HG02588 (cell line): ENCODE measurements at regions not wholly inside any gene's neighbourhood (a gene's known extent, or its start where the extent isn't known, plus 50 kb on each side); places are given as distances from the start of the nearest gene placed in this dataset.

ENCODE experiments used
- ATAC-seq: cut with Tn5 transposase; IDR thresholded peaks from one replicate; pipeline ENCODE4 v1.9.1; 2021; ENCODE audit warnings: mild to moderate bottlenecking, moderate library complexity; ENCODE audit not compliant: unreplicated experiment

DNA sequence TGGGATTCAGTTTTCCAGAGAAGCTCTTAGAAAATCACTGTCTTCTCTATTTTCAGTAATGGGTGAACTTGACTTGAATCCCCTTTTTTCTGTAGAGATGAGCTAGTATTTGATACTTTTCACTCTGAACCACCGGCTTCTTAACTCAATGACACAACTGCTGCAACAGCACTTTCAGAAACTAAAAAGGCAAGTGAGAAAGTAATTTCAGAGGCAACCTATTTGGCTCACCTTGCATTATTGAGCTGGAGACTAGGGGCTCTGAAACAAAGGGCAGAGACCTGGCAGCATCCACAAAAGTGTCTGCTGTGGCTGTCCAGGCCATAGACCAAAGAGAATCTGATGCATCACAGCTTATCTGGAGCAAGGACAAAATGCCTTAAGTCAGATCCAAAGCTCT is 289.8 kb upstream of the IRAK1BP1 start:
- ATAC-seq, result no peak

GRCh38 chr6:78578430-78578829 is 288.9 kb upstream of the IRAK1BP1 start:
- no peak for ATAC-seq

DNA sequence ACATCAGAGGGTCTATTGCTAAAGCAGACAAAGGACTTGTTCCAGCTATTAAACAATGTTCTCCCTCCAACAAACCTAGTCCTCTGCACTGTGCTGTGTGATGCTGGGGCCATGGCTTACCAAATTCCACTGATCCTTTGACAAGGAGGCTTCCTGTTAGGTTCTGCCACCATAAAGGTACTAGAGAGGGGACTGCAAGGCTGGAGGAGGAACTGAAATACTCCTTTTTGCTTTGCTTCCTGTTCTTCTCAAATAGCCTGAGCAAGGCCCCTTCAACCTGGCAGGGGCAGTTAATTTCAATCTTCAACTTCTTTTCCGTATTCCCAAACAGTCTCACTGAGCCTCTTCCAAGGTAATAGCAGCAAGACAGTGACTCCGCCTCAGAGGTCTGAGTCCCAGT is 286.4 kb upstream of the IRAK1BP1 start:
- no peak for ATAC-seq

DNA sequence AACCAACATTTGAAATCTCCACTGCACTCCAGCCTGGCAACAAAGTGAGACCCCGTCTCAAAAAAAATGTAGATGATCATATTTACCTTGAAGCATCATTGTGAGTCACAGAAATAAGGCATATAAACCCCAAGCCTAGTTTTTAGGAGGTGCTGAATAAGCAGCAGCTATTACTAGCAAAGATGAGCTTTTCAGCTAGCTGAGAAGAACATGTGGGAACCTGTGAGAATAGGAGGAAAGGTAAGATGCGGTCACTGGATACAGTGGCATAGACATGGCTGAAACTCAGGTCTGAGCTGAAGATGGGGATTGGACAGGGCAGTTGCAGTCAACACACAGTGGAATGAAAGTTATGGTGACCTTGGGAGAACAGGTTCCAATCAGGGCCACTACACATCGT is 284.3 kb upstream of the IRAK1BP1 start:
- ATAC-seq, result no peak

- ATAC-seq, result no peak
Measured at GRCh38 chr6:78589436-78589835, 277.9 kb upstream of the IRAK1BP1 start.

DNA sequence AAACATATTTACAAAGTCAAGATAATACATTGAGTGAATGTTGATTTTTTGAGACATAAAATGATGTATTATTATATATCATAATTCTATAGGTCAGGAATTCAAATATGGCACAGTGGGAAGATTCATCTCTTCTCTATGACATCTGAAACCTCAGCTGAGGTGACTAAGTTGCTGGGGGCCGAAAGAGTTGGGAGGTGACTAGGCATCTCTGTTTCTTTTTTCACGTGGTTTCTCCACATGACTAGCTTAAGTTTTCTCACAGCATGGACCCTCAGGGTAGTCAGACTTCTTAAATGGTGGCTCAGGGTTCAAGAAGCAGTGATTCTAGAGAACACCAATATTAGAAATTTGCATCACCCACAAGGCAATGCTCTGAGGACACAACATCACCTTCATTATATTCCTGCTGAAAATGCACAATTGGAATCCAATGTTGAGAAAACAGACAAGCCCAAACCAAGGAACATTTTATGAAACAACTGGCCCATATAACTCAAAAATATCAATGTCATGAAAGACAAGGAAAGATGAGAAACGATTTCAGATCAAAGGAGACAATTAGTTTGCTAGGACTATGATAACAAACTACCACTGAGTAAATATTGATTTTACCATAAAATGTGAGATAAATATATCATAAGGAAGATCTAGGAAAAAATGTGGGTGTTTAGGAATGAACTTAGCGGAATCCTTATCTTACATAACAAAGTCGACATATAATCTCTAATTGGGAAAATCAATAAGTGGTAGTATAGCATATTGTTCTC is 273.3 kb upstream of the IRAK1BP1 start:
- no peak for ATAC-seq

DNA sequence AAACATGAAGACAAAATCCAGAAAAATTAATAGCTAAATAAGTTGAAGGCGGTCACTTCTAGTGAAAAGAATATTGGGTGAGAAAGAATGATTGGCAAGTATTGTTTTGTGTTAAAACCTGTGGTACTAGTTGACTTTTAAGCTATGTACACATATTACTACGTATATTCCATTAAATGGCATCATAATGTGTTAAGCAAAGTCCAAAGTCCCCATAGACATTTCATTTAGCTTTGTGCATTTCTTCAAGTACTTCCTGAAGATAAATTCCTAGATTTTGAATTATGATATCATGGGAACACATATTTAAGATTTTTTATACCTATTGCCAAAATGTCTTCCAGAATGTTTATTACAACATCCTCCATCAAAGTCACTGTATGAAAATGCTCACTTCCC is 272.7 kb upstream of the IRAK1BP1 start:
- ATAC-seq, result no peak

- no peak for ATAC-seq
Measured at GRCh38 chr6:78597966-78598365, 269.4 kb upstream of the IRAK1BP1 start.

DNA sequence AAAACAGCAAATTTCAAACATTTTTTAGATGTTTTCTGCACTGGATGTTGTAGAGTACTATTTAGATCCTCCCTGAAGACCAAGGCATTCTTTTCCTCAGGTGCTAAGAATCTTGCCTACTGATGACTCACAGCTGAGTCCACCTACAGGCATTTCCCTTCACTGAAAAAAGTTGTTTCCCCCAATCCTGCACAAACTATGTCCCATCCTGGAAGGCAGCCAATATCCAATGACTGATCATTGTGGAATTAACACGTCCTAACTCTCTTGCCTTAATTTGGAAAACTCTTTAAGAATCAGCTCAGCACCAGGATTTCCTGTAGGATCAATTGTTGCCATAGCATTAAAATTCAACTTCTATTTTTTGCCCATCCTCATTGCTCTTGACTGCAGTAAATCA is 268.4 kb upstream of the IRAK1BP1 start:
- ATAC-seq, result no peak

GRCh38 chr6:78599526-78599925 is 267.8 kb upstream of the IRAK1BP1 start:
- no peak for ATAC-seq

DNA sequence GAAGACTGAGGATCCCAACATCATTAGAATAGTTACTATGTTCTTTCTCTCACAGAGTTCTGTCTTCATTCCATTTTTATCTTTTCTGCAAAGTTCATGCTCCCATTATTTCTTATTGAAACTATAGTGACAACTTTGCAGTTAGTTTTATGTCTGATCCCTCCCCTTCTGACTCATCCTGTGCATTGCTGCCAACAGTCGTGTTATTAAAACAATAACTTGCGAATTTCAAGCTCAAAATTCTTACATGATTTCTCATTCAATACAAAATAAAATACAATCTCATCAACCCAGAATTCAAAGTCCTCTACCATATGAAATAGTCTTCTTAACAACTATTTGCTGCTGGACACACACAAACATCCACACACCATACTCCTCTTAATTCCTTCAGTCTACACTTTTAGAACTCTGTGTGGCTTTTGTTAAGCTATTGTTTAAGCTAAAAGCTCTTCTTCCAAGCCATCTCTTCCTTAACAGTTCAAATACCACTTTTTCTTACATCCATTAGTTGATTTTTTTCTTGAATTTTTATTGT is 261.4 kb upstream of the IRAK1BP1 start:
- ATAC-seq, result no peak

GRCh38 chr6:78607189-78607588 is 260.2 kb upstream of the IRAK1BP1 start:
- ATAC-seq, result no peak

DNA sequence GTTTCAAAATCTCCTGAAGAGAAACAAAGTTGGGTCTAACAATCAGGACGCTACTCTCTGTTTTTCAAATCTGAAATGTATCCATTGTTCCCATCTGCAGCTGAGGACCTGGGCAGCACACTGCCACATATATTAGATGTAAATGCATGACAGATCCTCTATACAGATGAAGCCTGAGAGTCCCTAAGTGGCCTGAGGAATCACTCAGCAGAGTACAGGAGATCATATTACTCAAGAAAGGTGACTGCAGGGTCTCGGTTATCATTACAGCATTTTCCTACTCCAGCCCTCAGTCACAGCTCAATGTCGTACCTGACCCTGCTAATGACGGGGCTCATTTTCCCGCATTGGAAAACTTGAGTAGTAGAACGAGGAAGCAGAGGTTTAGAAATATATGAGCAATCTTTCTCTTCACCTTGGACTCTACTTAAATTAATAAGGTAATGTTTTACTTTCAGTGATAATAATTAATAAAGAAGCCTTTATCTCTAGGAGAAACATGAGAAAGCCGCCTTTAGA is 256.2 kb upstream of the IRAK1BP1 start:
- ATAC-seq, result no peak

- no peak for ATAC-seq
Measured at GRCh38 chr6:78611886-78612480, 255.4 kb upstream of the IRAK1BP1 start.

DNA sequence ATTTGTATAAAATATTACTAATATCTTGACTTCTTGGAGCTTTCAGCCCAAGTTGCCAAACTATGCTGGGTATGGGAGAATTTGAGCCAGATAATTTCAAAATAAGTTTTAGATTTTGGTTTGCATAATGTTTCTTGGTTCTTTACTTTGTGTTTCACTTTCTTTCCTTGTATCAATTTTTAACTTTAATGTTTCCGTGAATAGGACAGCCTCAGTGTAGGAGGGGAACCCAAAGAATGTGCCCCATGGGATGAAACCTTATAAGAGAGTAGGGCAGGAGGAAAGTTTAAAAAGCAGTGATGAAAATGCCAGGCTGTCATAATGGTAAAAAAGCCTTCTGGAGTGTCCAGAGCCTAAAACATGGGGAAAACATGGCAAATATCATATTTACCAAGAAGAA is 252.4 kb upstream of the IRAK1BP1 start:
- ATAC-seq, result peak; percentile 40

DNA sequence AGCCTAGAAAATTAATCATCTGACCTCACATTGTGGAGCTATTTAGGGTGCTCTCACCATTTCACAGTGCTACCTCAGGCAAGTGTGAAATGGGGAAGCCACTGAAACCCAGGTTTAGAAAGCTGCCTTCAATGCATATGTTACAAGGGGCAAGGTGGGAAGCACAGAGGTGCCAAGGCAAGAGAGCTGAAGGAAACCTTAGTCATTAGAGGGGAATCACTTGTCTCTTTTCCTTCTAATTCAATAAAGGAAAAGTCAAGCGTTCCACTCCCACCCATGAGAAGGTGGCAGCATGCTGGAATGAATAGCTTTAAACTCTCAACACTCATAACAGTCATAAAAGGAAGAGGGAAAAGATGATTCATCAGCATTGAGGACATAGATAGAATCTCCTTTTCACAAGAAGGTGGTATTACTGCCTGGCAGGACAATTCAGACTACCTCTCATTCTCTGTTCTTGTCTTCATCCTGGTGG is 251.9 kb upstream of the IRAK1BP1 start:
- ATAC-seq, result peak; percentile 59

GRCh38 chr6:78618970-78619369 is 248.4 kb upstream of the IRAK1BP1 start:
- no peak for ATAC-seq

DNA sequence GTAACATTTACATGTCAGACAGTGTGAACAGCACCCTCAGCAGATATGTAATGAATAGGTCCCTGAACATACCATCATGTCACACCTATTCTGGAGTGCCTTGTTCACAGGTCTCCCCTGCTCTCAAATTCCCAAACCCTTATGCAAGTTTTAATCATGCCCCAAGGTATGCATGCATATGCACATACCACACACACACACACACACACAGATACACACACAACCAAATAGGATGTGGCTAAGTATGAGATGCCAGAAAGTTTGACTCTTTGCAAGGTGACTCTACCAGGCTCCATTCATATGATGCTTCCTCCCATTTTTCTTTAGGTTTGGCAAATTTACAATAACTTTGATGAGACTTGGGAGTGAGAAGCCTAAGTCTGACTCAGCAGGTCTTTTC is 243.8 kb upstream of the IRAK1BP1 start:
- ATAC-seq, result no peak

DNA sequence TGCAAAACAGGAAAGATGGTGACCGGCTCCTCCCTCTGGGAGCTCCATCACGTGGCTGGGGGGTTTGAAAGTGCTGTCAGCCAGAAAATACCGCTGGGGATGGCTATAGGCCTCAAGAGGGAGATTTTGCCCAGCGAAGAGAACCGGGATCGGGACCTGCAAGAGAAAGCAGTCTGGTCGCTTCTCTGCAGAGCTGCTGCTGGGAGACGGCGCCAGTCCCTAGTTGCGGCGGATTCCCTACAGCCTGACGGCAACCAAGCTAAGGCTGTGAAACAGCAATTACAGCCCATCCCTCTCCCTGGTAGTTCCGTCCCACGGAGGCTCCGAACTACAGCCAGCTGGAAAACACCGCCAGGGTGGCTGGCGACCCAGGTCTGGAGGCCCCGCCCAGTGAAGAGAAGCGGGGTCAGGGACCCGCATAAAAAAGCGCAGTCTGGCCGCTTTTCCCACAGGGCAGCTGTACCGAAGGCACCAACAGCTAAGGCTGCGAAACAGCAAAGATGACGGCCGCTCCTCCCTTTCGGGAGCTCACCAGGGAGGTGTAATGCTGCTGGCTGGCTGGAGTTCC is 238.1 kb upstream of the IRAK1BP1 start:
- no peak for ATAC-seq

GRCh38 chr6:78629836-78630235 is 237.5 kb upstream of the IRAK1BP1 start:
- ATAC-seq, result no peak

GRCh38 chr6:78631976-78632375 is 235.4 kb upstream of the IRAK1BP1 start:
- ATAC-seq, result no peak
